HEK293 (cell line): ENCODE measurements at regions not wholly inside any gene's neighbourhood (a gene's known extent, or its start where the extent isn't known, plus 50 kb on each side); places are given as distances from the start of the nearest gene placed in this dataset.

Experiments used
- CTCF ChIA-PET: fragments of 350-600 bp; formaldehyde crosslinking; extraction: SDS; loops from one replicate; lab custom pipeline; 2021; ENCODE audit warnings: antibody characterized with exemption; lab: Yijun Ruan, JAX
- POLR2A ChIA-PET: fragments of 300-600 bp; formaldehyde crosslinking; extraction: SDS; loops from one replicate; lab custom pipeline; 2020; ENCODE audit warnings: antibody characterized with exemption, inconsistent platforms; lab: Yijun Ruan, JAX
- H3K27ac ChIP-seq: fragments of 200-500 bp; sonication (Bioruptor generic); 2 replicates; pipeline ENCODE4 v1.5.1; 2014; ENCODE audit warnings: low read depth, low read length, control low read depth, inconsistent platforms; ENCODE audit errors: extremely low read depth
- H3K36me3 ChIP-seq, 2 experiments: fragments of 200-500 bp in 1 of 2; sonication (Bioruptor generic) in 1 of 2; 1 replicate in 1 of 2; 2 replicates in 1 of 2; pipeline ENCODE4 v1.5.1; 2014 to 2017; ENCODE audit warnings: inconsistent platforms in 2 of 2, low read length in 2 of 2; ENCODE audit not compliant: control insufficient read depth in 2 of 2, insufficient read depth in 1 of 2
- H3K4me1 ChIP-seq: fragments of 200-500 bp; sonication (Bioruptor generic); 2 replicates; pipeline ENCODE4 v1.5.1; 2014; ENCODE audit warnings: mild to moderate bottlenecking, low read length, inconsistent platforms; ENCODE audit not compliant: control insufficient read depth, insufficient read depth
- H3K4me3 ChIP-seq: 2 replicates; pipeline ENCODE4 v1.5.1; 2011; ENCODE audit warnings: low read depth, mild to moderate bottlenecking, control low read depth, low read length, moderate library complexity
- H3K9me3 ChIP-seq: fragments of 200-500 bp; sonication (Bioruptor generic); 2 replicates; pipeline ENCODE4 v1.5.1; 2014; ENCODE audit warnings: low read depth, low read length, inconsistent platforms; ENCODE audit not compliant: control insufficient read depth, insufficient read depth
- BCL11B ChIP-seq: fragments of 450-650 bp; formaldehyde crosslinking; IDR thresholded peaks from 2 replicates; pipeline ENCODE4 v1.5.1; 2016; ENCODE audit warnings: low read depth, missing biosample characterization, missing genetic modification characterization
- IKZF3 ChIP-seq: fragments of 450-650 bp; IDR thresholded peaks from 2 replicates; pipeline ENCODE4 v1.5.0; 2018; ENCODE audit warnings: missing biosample characterization, mild to moderate bottlenecking, missing genetic modification characterization, moderate library complexity
- KLF1 ChIP-seq: fragments of 450-650 bp; formaldehyde crosslinking; IDR thresholded peaks from 2 replicates; pipeline ENCODE4 v1.5.1; 2016; ENCODE audit warnings: missing biosample characterization, missing genetic modification characterization
- KLF9 ChIP-seq: fragments of 450-650 bp; formaldehyde crosslinking; IDR thresholded peaks from 2 replicates; pipeline ENCODE4 v1.5.1; 2016; ENCODE audit warnings: missing biosample characterization, missing genetic modification characterization, low read depth
- ZNF16 ChIP-seq: fragments of 450-650 bp; formaldehyde crosslinking; IDR thresholded peaks from 2 replicates; pipeline ENCODE4 v1.5.1; 2016; ENCODE audit warnings: low read depth, missing biosample characterization, missing genetic modification characterization
- ZNF184 ChIP-seq: fragments of 450-650 bp; IDR thresholded peaks from 2 replicates; pipeline ENCODE4 v1.5.1; 2018; ENCODE audit warnings: missing biosample characterization, mild to moderate bottlenecking, missing genetic modification characterization
- ZNF19 ChIP-seq: fragments of 450-650 bp; formaldehyde crosslinking; IDR thresholded peaks from 2 replicates; pipeline ENCODE4; 2016; ENCODE audit warnings: missing biosample characterization, missing genetic modification characterization, low read depth
- ZNF239 ChIP-seq: fragments of 450-650 bp; formaldehyde crosslinking; IDR thresholded peaks from 2 replicates; pipeline ENCODE4 v1.5.1; 2016; ENCODE audit warnings: missing biosample characterization, missing genetic modification characterization
- ZNF248 ChIP-seq: fragments of 450-650 bp; formaldehyde crosslinking; IDR thresholded peaks from 2 replicates; pipeline ENCODE4 v1.5.1; 2017; ENCODE audit warnings: missing biosample characterization, missing genetic modification characterization
- ZNF302 ChIP-seq: fragments of 450-650 bp; formaldehyde crosslinking; IDR thresholded peaks from 2 replicates; pipeline ENCODE4 v1.5.1; 2016; ENCODE audit warnings: missing biosample characterization, missing genetic modification characterization, low read depth
- ZNF391 ChIP-seq: fragments of 450-650 bp; formaldehyde crosslinking; IDR thresholded peaks from 2 replicates; pipeline ENCODE4 v1.5.1; 2016; ENCODE audit warnings: low read depth, missing biosample characterization, missing genetic modification characterization, borderline replicate concordance
- ZNF544 ChIP-seq: fragments of 450-650 bp; formaldehyde crosslinking; IDR thresholded peaks from 2 replicates; pipeline ENCODE4 v1.5.0; 2017; ENCODE audit warnings: missing biosample characterization, missing genetic modification characterization
- ZNF558 ChIP-seq: fragments of 450-650 bp; formaldehyde crosslinking; IDR thresholded peaks from 2 replicates; pipeline ENCODE4 v1.5.1; 2016; ENCODE audit warnings: missing biosample characterization, missing genetic modification characterization
- ZNF701 ChIP-seq: fragments of 450-650 bp; formaldehyde crosslinking; IDR thresholded peaks from 2 replicates; pipeline ENCODE4 v1.5.1; 2016; ENCODE audit warnings: missing biosample characterization, missing genetic modification characterization
- ZNF707 ChIP-seq: fragments of 450-650 bp; formaldehyde crosslinking; IDR thresholded peaks from 2 replicates; pipeline ENCODE4 v1.5.1; 2016; ENCODE audit warnings: missing biosample characterization, missing genetic modification characterization
- ZNF768 ChIP-seq: fragments of 450-650 bp; formaldehyde crosslinking; IDR thresholded peaks from 2 replicates; pipeline ENCODE4 v1.5.1; 2018; ENCODE audit warnings: missing biosample characterization, mild to moderate bottlenecking, missing genetic modification characterization
- TF ChIP-seq, protein P1 (sequence below): fragments of 450-650 bp; formaldehyde crosslinking; IDR thresholded peaks from 2 replicates; pipeline ENCODE4 v1.5.1; 2017; ENCODE audit warnings: missing biosample characterization, missing genetic modification characterization
- TF ChIP-seq, protein P2 (sequence below): fragments of 450-650 bp; formaldehyde crosslinking; IDR thresholded peaks from 2 replicates; pipeline ENCODE4 v1.5.1; 2016; ENCODE audit warnings: missing biosample characterization, missing genetic modification characterization
- TF ChIP-seq, protein P3 (sequence below): fragments of 450-650 bp; formaldehyde crosslinking; IDR thresholded peaks from 2 replicates; pipeline ENCODE4 v1.5.1; 2016; ENCODE audit warnings: missing biosample characterization, missing genetic modification characterization
- TF ChIP-seq, protein P4 (sequence below): fragments of 450-650 bp; formaldehyde crosslinking; IDR thresholded peaks from 2 replicates; pipeline ENCODE4 v1.5.1; 2016; ENCODE audit warnings: missing biosample characterization, missing genetic modification characterization

DNA sequence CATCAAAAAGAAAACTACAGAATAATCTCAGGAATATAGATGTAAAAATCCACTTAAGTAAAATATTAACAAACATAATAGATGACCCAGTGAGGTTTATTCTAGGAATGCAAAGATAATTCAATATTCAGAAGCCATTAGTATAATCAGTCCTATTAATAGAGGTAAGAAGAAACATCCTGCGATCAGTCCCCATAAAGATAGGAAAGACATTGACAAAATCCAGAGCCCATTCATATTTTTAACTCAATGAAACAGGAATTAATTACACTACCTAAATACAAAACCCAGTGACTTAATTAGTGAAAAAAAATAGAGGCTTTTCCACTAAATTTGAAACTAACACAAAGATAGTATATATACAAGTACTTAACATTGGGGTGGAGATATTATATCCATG is 321.4 kb upstream of the INTU start:
- CTCF ChIA-PET = no interaction called here
- no peaks in the 10 kb centered on the region for H3K9me3 ChIP-seq

GRCh38 chr4:127311924-127312323 is 320.8 kb upstream of the INTU start:
- Histone ChIP-seq H3K4me1 (no peaks in the 10 kb centered on the region), H3K27ac (no peak overlapping the region), H3K4me3 (no peak overlapping the region), H3K9me3 (no peaks in the 10 kb centered on the region), H3K36me3 (no peaks in the 10 kb centered on the region)
- CTCF ChIA-PET = no interaction called here
- POLR2A ChIA-PET = no interaction called here
- TF ChIP-seq, protein P1, sequence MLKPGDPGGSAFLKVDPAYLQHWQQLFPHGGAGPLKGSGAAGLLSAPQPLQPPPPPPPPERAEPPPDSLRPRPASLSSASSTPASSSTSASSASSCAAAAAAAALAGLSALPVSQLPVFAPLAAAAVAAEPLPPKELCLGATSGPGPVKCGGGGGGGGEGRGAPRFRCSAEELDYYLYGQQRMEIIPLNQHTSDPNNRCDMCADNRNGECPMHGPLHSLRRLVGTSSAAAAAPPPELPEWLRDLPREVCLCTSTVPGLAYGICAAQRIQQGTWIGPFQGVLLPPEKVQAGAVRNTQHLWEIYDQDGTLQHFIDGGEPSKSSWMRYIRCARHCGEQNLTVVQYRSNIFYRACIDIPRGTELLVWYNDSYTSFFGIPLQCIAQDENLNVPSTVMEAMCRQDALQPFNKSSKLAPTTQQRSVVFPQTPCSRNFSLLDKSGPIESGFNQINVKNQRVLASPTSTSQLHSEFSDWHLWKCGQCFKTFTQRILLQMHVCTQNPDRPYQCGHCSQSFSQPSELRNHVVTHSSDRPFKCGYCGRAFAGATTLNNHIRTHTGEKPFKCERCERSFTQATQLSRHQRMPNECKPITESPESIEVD (tag by site-specific recombination) = no peak
- no peak for TF ChIP-seq ZNF239 (tag by site-specific recombination)
- TF ChIP-seq ZNF558 (tag by site-specific recombination) = no peak
- TF ChIP-seq KLF1 (tag by site-specific recombination) = no peak
- TF ChIP-seq ZNF544 (tag by site-specific recombination) = no peak
- TF ChIP-seq ZNF302 (tag by site-specific recombination) = no peak
- TF ChIP-seq, protein P2, sequence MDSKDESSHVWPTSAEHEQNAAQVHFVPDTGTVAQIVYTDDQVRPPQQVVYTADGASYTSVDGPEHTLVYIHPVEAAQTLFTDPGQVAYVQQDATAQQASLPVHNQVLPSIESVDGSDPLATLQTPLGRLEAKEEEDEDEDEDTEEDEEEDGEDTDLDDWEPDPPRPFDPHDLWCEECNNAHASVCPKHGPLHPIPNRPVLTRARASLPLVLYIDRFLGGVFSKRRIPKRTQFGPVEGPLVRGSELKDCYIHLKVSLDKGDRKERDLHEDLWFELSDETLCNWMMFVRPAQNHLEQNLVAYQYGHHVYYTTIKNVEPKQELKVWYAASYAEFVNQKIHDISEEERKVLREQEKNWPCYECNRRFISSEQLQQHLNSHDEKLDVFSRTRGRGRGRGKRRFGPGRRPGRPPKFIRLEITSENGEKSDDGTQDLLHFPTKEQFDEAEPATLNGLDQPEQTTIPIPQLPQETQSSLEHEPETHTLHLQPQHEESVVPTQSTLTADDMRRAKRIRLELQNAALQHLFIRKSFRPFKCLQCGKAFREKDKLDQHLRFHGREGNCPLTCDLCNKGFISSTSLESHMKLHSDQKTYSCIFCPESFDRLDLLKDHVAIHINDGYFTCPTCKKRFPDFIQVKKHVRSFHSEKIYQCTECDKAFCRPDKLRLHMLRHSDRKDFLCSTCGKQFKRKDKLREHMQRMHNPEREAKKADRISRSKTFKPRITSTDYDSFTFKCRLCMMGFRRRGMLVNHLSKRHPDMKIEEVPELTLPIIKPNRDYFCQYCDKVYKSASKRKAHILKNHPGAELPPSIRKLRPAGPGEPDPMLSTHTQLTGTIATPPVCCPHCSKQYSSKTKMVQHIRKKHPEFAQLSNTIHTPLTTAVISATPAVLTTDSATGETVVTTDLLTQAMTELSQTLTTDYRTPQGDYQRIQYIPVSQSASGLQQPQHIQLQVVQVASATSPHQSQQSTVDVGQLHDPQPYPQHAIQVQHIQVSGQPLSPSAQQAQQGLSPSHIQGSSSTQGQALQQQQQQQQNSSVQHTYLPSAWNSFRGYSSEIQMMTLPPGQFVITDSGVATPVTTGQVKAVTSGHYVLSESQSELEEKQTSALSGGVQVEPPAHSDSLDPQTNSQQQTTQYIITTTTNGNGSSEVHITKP (tag by site-specific recombination) = no peak
- no peak for TF ChIP-seq ZNF248 (tag by site-specific recombination)
- no peak for TF ChIP-seq IKZF3 (tag by site-specific recombination)
- TF ChIP-seq ZNF184 (tag by site-specific recombination) = no peak
- no peak for TF ChIP-seq KLF9

More for the DNA sequence above, 321.4 kb upstream of the INTU start:
- POLR2A ChIA-PET = no interaction called here
- Histone ChIP-seq H3K4me3 (no peak overlapping the region), H3K27ac (no peak overlapping the region), H3K36me3 (no peaks in the 10 kb centered on the region), H3K4me1 (no peaks in the 10 kb centered on the region)
- TF ChIP-seq ZNF16 (tag by site-specific recombination) (no peak), ZNF701 (tag by site-specific recombination) (no peak), ZNF707 (tag by site-specific recombination) (no peak), BCL11B (tag by site-specific recombination) (no peak), ZNF768 (tag by site-specific recombination) (no peak), ZNF391 (no peak), ZNF19 (no peak)
- TF ChIP-seq, protein P3, sequence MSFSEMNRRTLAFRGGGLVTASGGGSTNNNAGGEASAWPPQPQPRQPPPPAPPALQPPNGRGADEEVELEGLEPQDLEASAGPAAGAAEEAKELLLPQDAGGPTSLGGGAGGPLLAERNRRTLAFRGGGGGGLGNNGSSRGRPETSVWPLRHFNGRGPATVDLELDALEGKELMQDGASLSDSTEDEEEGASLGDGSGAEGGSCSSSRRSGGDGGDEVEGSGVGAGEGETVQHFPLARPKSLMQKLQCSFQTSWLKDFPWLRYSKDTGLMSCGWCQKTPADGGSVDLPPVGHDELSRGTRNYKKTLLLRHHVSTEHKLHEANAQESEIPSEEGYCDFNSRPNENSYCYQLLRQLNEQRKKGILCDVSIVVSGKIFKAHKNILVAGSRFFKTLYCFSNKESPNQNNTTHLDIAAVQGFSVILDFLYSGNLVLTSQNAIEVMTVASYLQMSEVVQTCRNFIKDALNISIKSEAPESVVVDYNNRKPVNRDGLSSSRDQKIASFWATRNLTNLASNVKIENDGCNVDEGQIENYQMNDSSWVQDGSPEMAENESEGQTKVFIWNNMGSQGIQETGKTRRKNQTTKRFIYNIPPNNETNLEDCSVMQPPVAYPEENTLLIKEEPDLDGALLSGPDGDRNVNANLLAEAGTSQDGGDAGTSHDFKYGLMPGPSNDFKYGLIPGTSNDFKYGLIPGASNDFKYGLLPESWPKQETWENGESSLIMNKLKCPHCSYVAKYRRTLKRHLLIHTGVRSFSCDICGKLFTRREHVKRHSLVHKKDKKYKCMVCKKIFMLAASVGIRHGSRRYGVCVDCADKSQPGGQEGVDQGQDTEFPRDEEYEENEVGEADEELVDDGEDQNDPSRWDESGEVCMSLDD = no peak
- TF ChIP-seq, protein P2 (tag by site-specific recombination) = no peak
- TF ChIP-seq, protein P4, sequence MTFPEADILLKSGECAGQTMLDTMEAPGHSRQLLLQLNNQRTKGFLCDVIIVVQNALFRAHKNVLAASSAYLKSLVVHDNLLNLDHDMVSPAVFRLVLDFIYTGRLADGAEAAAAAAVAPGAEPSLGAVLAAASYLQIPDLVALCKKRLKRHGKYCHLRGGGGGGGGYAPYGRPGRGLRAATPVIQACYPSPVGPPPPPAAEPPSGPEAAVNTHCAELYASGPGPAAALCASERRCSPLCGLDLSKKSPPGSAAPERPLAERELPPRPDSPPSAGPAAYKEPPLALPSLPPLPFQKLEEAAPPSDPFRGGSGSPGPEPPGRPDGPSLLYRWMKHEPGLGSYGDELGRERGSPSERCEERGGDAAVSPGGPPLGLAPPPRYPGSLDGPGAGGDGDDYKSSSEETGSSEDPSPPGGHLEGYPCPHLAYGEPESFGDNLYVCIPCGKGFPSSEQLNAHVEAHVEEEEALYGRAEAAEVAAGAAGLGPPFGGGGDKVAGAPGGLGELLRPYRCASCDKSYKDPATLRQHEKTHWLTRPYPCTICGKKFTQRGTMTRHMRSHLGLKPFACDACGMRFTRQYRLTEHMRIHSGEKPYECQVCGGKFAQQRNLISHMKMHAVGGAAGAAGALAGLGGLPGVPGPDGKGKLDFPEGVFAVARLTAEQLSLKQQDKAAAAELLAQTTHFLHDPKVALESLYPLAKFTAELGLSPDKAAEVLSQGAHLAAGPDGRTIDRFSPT (tag by site-specific recombination) = no peak
